ENCODE measurements at regions not wholly inside any gene's neighbourhood (a gene's known extent, or its start where the extent isn't known, plus 50 kb on each side); places are given as distances from the start of the nearest gene placed in this dataset.
"Not testable (repeated sequence)": the region's sequence is repeated elsewhere in the genome, so short reads cannot be mapped to it uniquely, and the experiment has no call there.

DNA sequence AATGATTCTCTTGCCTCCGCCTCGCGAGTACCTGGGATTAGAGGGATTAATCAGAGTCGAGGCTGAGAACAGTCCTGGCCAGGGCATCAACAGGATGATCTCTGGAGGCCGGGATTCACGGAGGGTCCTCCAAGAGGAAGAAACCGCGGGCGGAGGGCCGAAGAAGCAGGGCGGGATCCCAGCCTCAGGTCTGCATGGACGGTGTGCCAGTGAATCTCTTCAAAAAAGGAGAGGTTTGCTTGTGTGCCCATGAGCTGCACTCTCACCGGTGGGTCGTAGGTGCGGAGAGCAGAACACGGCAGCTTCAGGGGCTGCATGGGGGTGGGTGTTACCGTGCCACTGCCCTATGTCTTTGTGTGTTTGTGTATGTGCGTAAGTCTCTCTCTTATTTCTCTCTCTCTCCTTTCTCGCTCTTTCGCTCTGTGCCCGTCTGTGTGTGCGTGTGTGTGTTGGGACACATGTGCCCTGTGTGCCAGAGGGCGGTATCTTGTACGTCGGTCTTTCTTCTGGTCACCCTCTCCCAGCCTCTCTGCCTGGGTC, 768.2 kb upstream of the ALG10B start (continued):
- TF ChIP-seq MEF2A (IDR thresholded peaks at IDR 0.05; ENCODE audit: insufficient read depth, low read depth, low read length) (no peak), SMC3 (IDR thresholded peaks at IDR 0.05; ENCODE audit: borderline replicate concordance, low read length) (no peak), BHLHE40 (IDR thresholded peaks at IDR 0.05; ENCODE audit: borderline replicate concordance in 1 of 2, low read depth in 2 of 2, low read length in 1 of 2) (no peak)
- TF ChIP-seq, protein P1, sequence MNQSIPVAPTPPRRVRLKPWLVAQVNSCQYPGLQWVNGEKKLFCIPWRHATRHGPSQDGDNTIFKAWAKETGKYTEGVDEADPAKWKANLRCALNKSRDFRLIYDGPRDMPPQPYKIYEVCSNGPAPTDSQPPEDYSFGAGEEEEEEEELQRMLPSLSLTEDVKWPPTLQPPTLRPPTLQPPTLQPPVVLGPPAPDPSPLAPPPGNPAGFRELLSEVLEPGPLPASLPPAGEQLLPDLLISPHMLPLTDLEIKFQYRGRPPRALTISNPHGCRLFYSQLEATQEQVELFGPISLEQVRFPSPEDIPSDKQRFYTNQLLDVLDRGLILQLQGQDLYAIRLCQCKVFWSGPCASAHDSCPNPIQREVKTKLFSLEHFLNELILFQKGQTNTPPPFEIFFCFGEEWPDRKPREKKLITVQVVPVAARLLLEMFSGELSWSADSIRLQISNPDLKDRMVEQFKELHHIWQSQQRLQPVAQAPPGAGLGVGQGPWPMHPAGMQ (IDR thresholded peaks at IDR 0.05; ENCODE audit: borderline replicate concordance) = no peak

DNA sequence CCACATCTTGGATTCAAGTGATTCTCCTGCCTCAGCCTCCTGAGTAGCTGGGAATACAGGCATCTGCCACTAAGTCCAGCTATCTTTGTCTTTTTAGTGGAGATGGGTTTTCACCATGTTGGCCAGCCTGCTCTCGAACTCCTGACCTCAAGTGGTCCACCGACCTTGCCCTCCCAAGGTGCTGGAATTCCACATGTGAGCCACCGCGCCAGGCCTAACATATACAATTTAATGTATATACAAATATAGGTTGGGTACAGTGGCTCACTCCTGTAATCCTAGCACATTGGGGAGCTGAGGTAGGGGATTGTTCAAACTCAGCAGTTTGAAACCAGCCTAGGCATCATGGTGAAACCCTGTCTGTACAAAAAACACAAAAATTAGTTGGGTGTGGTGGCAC, 759.6 kb upstream of the ALG10B start:
- H4K20me1 ChIP-seq (ENCODE audit: control insufficient read depth, insufficient read depth); H3K4me1 ChIP-seq (ENCODE audit: control insufficient read depth, insufficient read depth, low read length); H2AFZ ChIP-seq (ENCODE audit: control insufficient read depth, low read depth, low read length); BruUV-seq (replicated peaks); POLR2A ChIA-PET; H3K9me3 ChIP-seq (replicated peaks; ENCODE audit: control insufficient read depth, insufficient read depth, low read length); H3K36me3 ChIP-seq (ENCODE audit: control insufficient read depth in 2 of 2, insufficient read depth in 2 of 2, low read length in 1 of 2); H3K4me2 ChIP-seq (ENCODE audit: control insufficient read depth, insufficient read depth); H3K79me2 ChIP-seq (ENCODE audit: control insufficient read depth, insufficient read depth, low read length); H3K27ac ChIP-seq (ENCODE audit: control insufficient read depth, insufficient read depth); FAIRE-seq; ATAC-seq; H3K27me3 ChIP-seq (replicated peaks in 1 of 2; ENCODE audit: control insufficient read depth in 2 of 2, insufficient read depth in 2 of 2, low read length in 1 of 2); H3K4me3 ChIP-seq; in situ Hi-C loops (cut with MboI); RAD21 ChIA-PET (ENCODE audit: unreplicated experiment); SMC1A ChIA-PET (ENCODE audit: uncharacterized antibody, unreplicated experiment); intact Hi-C loops (cut with micrococcal nuclease; ENCODE audit: unreplicated experiment); H3K9ac ChIP-seq (ENCODE audit: control insufficient read depth, insufficient read depth, low read length); DNase-seq (ENCODE audit: low read depth, low spot score): not testable (repeated sequence)
- CTCF ChIA-PET = interaction anchor here (0.6 kb wide), 1 partner anchor 551 kb away, joined by 3 read pairs; no protein-coding TSS in a partner anchor
- WGBS (ENCODE audit: insufficient coverage, insufficient replicate concordance, low lambda C conversion rate, missing lambda C conversion rate) = 49% methylated on average over 4 of the region's 4 CpGs

Measured in GM12878 (cell line).